Right lobe of liver (tissue), 6 donors: ENCODE measurements at regions not wholly inside any gene's neighbourhood (a gene's known extent, or its start where the extent isn't known, plus 50 kb on each side); places are given as distances from the start of the nearest gene placed in this dataset.
"Not testable (repeated sequence)": the region's sequence is repeated elsewhere in the genome, so short reads cannot be mapped to it uniquely, and the experiment has no call there.

ENCODE experiments used
- ATAC-seq, 4 donors: fragments of 200-7000 bp; cut with Tn5 transposase; one replicate each; pipeline ENCODE4 v1.9.1; 2020; ENCODE audit warnings: mild to moderate bottlenecking in 4 of 4, moderate library complexity in 4 of 4
- DNase-seq, 3 donors: peaks; one replicate each; pipeline ENCODE4 v3.0.0-alpha.2; 2020
- H3K27ac ChIP-seq, 3 donors: fragments of 200-600 bp; one replicate each; pipeline ENCODE4 v1.8.0; 2022
- H3K27me3 ChIP-seq, 2 donors: fragments of 200-600 bp; one replicate each; pipeline ENCODE4 v1.8.0; 2022
- H3K36me3 ChIP-seq, 4 donors: fragments of 200-600 bp; sonication (generic) in 1 of 4; one replicate each; pipeline versions ENCODE4 v1.5.1 to v1.8.0; 2017 to 2022; ENCODE audit warnings: control low read depth in 1 of 4
- H3K4me1 ChIP-seq, 4 donors: fragments of 200-600 bp; sonication (generic) in 1 of 4; one replicate each; pipeline versions ENCODE4 v1.5.1 to v1.8.0; 2017 to 2022; ENCODE audit warnings: control low read depth in 1 of 4
- H3K4me3 ChIP-seq, 3 donors: fragments of 200-600 bp; one replicate each; pipeline ENCODE4 v1.8.0; 2022
- H3K9me3 ChIP-seq, 4 donors: fragments of 200-600 bp; sonication (generic) in 1 of 4; one replicate each; pipeline versions ENCODE4 v1.5.1 to v1.8.0; 2017 to 2022; ENCODE audit warnings: control low read depth in 1 of 4
- CTCF ChIP-seq, 4 donors: fragments of 200-600 bp in 3 of 4; fragments of 450-650 bp in 1 of 4; IDR thresholded peaks; one replicate each; pipeline versions ENCODE4 v1.5.1 to v1.8.0; 2016 to 2022; ENCODE audit warnings: antibody characterized with exemption in 4 of 4, mild to moderate bottlenecking in 2 of 4
- POLR2A ChIP-seq: fragments of 450-650 bp; IDR thresholded peaks from one replicate; pipeline ENCODE4 v1.6.1; 2017; ENCODE audit warnings: antibody characterized with exemption, mild to moderate bottlenecking
- WGBS: methylation state at CpG from one replicate; pipeline ENCODE4 v1.1.6; 2018; ENCODE audit warnings: low coverage, low lambda C conversion rate; ENCODE audit not compliant: insufficient coverage; ENCODE audit errors: missing lambda C conversion rate; 5-methylcytosine and 5-hydroxymethylcytosine counted together
- intact Hi-C, 2 donors: fragments of 100-400 bp; cut with DNase I; formaldehyde crosslinking; loops; one replicate each; pipeline versions ENCODE4 v1.11.2 to v1.14.1; 2022
- donor health status: DM: no; HTN: yes; CAD: no.
- donor health status: DM: no; HTN: no; CAD: no.
- donor health status: DM: no; HTN: no; CAD: no.
- donor health status: DM: no; HTN: yes; CAD: no.
- donor health status: DM: no; HTN: yes; CAD: no.

- TF ChIP-seq CTCF (IDR thresholded peaks at IDR 0.05) = no peak
- DNase-seq (no peak), ATAC-seq (no peak)
- intact Hi-C loops = no loop called here
- Histone ChIP-seq H3K36me3 (no peaks in the 10 kb centered on the region), H3K27ac (no peak overlapping the region), H3K9me3 (no peaks in the 10 kb centered on the region), H3K4me3 (no peak overlapping the region), H3K27me3 (no peaks in the 10 kb centered on the region), H3K4me1 (peaks cover 0 to 16% (median 4%) of the 10 kb centered on the region in 4 donors)
- 71% methylated on average over 2 of the region's 2 CpGs for WGBS
Measured at GRCh38 chr6:37757381-37757780, 59.7 kb upstream of the MDGA1 start.

GRCh38 chr6:37756135-37756534 lies 58.5 kb upstream of the MDGA1 start:
- no peak for DNase-seq
- 80% methylated on average over 1 of the region's 12 CpGs for WGBS
- no peak overlapping the region for H3K4me3 ChIP-seq
- no peak for ATAC-seq
- intact Hi-C loops = no loop called here
- no peak for TF ChIP-seq POLR2A
- no peak for TF ChIP-seq CTCF (IDR thresholded peaks at IDR 0.05)
- H3K9me3 ChIP-seq = no peaks in the 10 kb centered on the region
- peaks cover 0 to 7% (median 0%) of the 10 kb centered on the region in 4 donors for H3K4me1 ChIP-seq
- H3K27me3 ChIP-seq = no peaks in the 10 kb centered on the region
- H3K36me3 ChIP-seq = no peaks in the 10 kb centered on the region
- no peak overlapping the region for H3K27ac ChIP-seq

- Histone ChIP-seq H3K4me1 (no peaks in the 10 kb centered on the region), H3K27ac (no peak overlapping the region), H3K27me3 (no peaks in the 10 kb centered on the region), H3K36me3 (no peaks in the 10 kb centered on the region), H3K4me3 (no peak overlapping the region), H3K9me3 (no peaks in the 10 kb centered on the region)
- ATAC-seq (no peak), DNase-seq (no peak)
- 60% methylated on average over 1 of the region's 2 CpGs for WGBS
- TF ChIP-seq CTCF (IDR thresholded peaks at IDR 0.05) = no peak
- no peak for TF ChIP-seq POLR2A
- intact Hi-C loops = no loop called here
Measured at GRCh38 chr6:37752718-37753117, 55.0 kb upstream of the MDGA1 start.

- H3K36me3 ChIP-seq, H3K27me3 ChIP-seq, H3K4me3 ChIP-seq, ATAC-seq, H3K9me3 ChIP-seq, intact Hi-C loops, H3K27ac ChIP-seq, H3K4me1 ChIP-seq, DNase-seq: not testable (repeated sequence)
- WGBS = 50% methylated on average over 5 of the region's 5 CpGs
Measured at GRCh38 chr6:37749367-37749766, 51.7 kb upstream of the MDGA1 start.

GRCh38 chr6:37748118-37748517 lies 50.4 kb upstream of the MDGA1 start:
- H3K9me3 ChIP-seq = no peaks in the 10 kb centered on the region
- DNase-seq = no peak
- H3K4me3 ChIP-seq = no peak overlapping the region
- intact Hi-C loops = no loop called here
- H3K27me3 ChIP-seq = no peaks in the 10 kb centered on the region
- H3K27ac ChIP-seq = no peak overlapping the region
- TF ChIP-seq CTCF (IDR thresholded peaks at IDR 0.05) = no peak
- 80% methylated on average over 3 of the region's 7 CpGs for WGBS
- no peaks in the 10 kb centered on the region for H3K36me3 ChIP-seq
- ATAC-seq = no peak
- H3K4me1 ChIP-seq = no peaks in the 10 kb centered on the region
